Mesendoderm (in vitro differentiated cells): ENCODE measurements at regions not wholly inside any gene's neighbourhood (a gene's known extent, or its start where the extent isn't known, plus 50 kb on each side); places are given as distances from the start of the nearest gene placed in this dataset.

ENCODE experiments used
- DNase-seq: peaks from one replicate; pipeline ENCODE4 v3.0.0; 2013
- H2AK5ac ChIP-seq: 2 replicates; pipeline ENCODE4 v1.6.1; 2013; ENCODE audit warnings: low read length, inconsistent platforms
- H2BK120ac ChIP-seq: 2 replicates; pipeline ENCODE4 v1.6.1; 2013; ENCODE audit warnings: low read depth, mild to moderate bottlenecking, low read length, moderate library complexity, mixed read lengths
- H2BK15ac ChIP-seq: replicated peaks from 2 replicates; pipeline ENCODE4 v1.6.1; 2013; ENCODE audit warnings: low read depth, mild to moderate bottlenecking, moderate library complexity
- H2BK5ac ChIP-seq: 2 replicates; pipeline ENCODE4 v1.6.1; 2013; ENCODE audit warnings: low read length, inconsistent platforms
- H3K18ac ChIP-seq: 2 replicates; pipeline ENCODE4 v1.6.1; 2013; ENCODE audit warnings: mild to moderate bottlenecking, low read length, mixed read lengths
- H3K23ac ChIP-seq: one replicate; pipeline ENCODE4 v1.6.1; 2013; ENCODE audit warnings: low read length
- H3K27ac ChIP-seq: 2 replicates; pipeline ENCODE4 v1.5.1; 2013; ENCODE audit warnings: low read depth, mild to moderate bottlenecking, inconsistent platforms, low read length, moderate library complexity
- H3K27me3 ChIP-seq: 2 replicates; pipeline ENCODE4 v1.6.1; 2013; ENCODE audit warnings: low read length, control low read depth, mild to moderate bottlenecking, inconsistent platforms; ENCODE audit not compliant: insufficient read depth, poor library complexity
- H3K36me3 ChIP-seq: 2 replicates; pipeline ENCODE4 v1.6.1; 2013; ENCODE audit warnings: low read length, inconsistent platforms; ENCODE audit not compliant: control insufficient read depth, insufficient read depth
- H3K4ac ChIP-seq: one replicate; pipeline ENCODE4 v1.6.1; 2013; ENCODE audit warnings: low read depth, mild to moderate bottlenecking, low read length, moderate library complexity
- H3K4me1 ChIP-seq: 2 replicates; pipeline ENCODE4 v1.6.1; 2013; ENCODE audit warnings: low read depth, low read length, inconsistent platforms; ENCODE audit not compliant: control insufficient read depth
- H3K4me2 ChIP-seq: 2 replicates; pipeline ENCODE4 v1.6.1; 2013; ENCODE audit warnings: low read length
- H3K4me3 ChIP-seq: 2 replicates; pipeline ENCODE4 v1.5.1; 2013; ENCODE audit warnings: mild to moderate bottlenecking, low read length
- H3K56ac ChIP-seq: one replicate; pipeline ENCODE4 v1.6.1; 2013; ENCODE audit warnings: low read length
- H3K79me1 ChIP-seq: 2 replicates; pipeline ENCODE4 v1.6.1; 2013; ENCODE audit warnings: low read length, inconsistent platforms
- H3K79me2 ChIP-seq: 2 replicates; pipeline ENCODE4 v1.6.1; 2013; ENCODE audit warnings: mild to moderate bottlenecking, low read length; ENCODE audit not compliant: control insufficient read depth, insufficient read depth
- H3K9ac ChIP-seq: 2 replicates; pipeline ENCODE4 v1.6.1; 2013; ENCODE audit warnings: low read length, inconsistent platforms
- H4K5ac ChIP-seq: one replicate; pipeline ENCODE4 v1.6.1; 2013; ENCODE audit warnings: low read length
- H4K8ac ChIP-seq: one replicate; pipeline ENCODE4 v1.6.1; 2013; ENCODE audit warnings: low read depth, mild to moderate bottlenecking, control low read depth, low read length, moderate library complexity
- WGBS: extraction: QIAGEN DNeasy Blood & Tissue Kit; methylation state at CpG from one replicate; pipeline ENCODE4 v1.1.7; 2013; ENCODE audit warnings: low lambda C conversion rate, missing lambda C conversion rate; ENCODE audit not compliant: insufficient coverage; ENCODE audit errors: extremely low coverage; 5-methylcytosine and 5-hydroxymethylcytosine counted together

DNA sequence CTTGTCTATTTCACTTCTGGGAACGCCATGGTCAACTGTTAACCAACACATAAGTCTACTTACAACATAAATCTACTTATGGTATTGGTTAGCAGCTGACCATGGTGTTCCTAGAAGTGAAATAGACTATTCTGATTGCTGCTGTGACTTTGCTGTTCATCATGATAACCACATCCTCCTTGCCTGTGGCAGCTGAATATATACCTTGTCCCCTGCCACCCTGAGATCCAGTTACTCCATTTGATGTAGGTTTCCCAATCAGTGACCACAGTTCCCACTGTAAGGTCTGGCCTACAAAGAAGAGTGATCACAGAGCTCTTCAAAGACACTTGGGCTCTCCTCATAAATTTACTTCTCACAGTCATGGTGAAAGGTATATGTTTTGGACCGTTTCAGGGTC lies 66.8 kb upstream of the ALDH1A3 start:
- Histone ChIP-seq H2BK120ac (no peak overlapping the region), H3K27me3 (no peaks in the 10 kb centered on the region), H3K56ac (no peak overlapping the region), H3K36me3 (no peaks in the 10 kb centered on the region), H3K4me3 (no peak overlapping the region), H3K4me2 (no peak overlapping the region), H3K79me1 (no peaks in the 10 kb centered on the region), H3K23ac (no peak overlapping the region), H3K9ac (no peak overlapping the region), H3K27ac (no peak overlapping the region), H3K4me1 (no peaks in the 10 kb centered on the region), H2BK15ac (no peak overlapping the region), H4K8ac (no peak overlapping the region), H3K4ac (no peak overlapping the region), H4K5ac (no peak overlapping the region), H3K79me2 (no peaks in the 10 kb centered on the region), H2BK5ac (no peak overlapping the region), H2AK5ac (no peak overlapping the region), H3K18ac (no peak overlapping the region)
- DNase-seq: no peak
- no CpG with 5 or more reads among the region's 2 CpGs for WGBS

DNA sequence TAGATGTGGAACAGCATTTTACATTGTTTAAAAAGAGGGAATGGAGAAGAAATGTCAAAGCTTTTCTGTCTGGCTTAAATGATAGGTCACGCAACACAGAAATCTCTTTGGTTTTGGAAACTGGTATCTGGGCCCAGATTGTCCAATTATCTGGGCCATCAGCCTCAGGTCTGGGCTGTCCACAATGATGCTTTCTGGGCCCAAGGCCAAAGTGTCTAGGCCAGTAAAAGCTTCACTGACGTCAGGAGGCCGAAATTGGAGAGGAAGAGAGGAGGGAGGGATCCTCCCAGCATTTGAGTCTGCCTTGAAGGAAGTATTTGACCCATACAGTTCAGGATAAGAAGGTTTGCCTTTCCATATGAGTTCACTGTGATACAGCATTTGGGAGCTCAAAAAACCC lies 60.7 kb upstream of the ALDH1A3 start:
- WGBS: no CpG with 5 or more reads among the region's 3 CpGs
- no peak overlapping the region for H3K4ac ChIP-seq
- H3K79me1 ChIP-seq: no peaks in the 10 kb centered on the region
- no peak overlapping the region for H3K27ac ChIP-seq
- no peak overlapping the region for H3K56ac ChIP-seq
- no peak overlapping the region for H3K4me3 ChIP-seq
- no peak overlapping the region for H2BK5ac ChIP-seq
- H3K36me3 ChIP-seq: no peaks in the 10 kb centered on the region
- no peaks in the 10 kb centered on the region for H3K4me1 ChIP-seq
- H3K27me3 ChIP-seq: no peaks in the 10 kb centered on the region
- no peak overlapping the region for H2BK120ac ChIP-seq
- H3K23ac ChIP-seq: no peak overlapping the region
- H4K5ac ChIP-seq: no peak overlapping the region
- no peak overlapping the region for H3K9ac ChIP-seq
- no peak for DNase-seq
- H3K18ac ChIP-seq: no peak overlapping the region
- H3K79me2 ChIP-seq: no peaks in the 10 kb centered on the region
- no peak overlapping the region for H2AK5ac ChIP-seq
- no peak overlapping the region for H2BK15ac ChIP-seq
- no peak overlapping the region for H3K4me2 ChIP-seq
- no peak overlapping the region for H4K8ac ChIP-seq

DNA sequence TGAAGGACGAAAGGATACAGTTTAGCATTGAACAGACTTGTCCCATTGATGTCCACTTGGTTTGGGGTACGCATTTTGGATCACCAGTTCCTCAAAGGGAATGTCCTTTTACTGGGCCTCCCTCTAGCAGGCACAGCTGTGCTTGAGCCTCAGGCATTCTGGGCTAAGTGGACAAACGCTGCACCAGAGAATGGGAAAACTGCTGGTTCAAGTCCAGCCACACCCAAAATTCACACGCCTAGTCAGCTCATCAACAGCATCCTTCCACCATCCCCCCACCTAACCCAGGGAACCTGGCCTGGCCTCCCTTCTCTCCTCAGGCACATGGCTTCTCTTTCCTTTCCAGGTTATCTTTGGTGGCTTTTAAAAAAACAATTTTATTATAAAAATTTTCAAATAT lies 59.1 kb upstream of the ALDH1A3 start:
- no CpG with 5 or more reads among the region's 4 CpGs for WGBS
- H3K56ac ChIP-seq: no peak overlapping the region
- H4K8ac ChIP-seq: no peak overlapping the region

DNA sequence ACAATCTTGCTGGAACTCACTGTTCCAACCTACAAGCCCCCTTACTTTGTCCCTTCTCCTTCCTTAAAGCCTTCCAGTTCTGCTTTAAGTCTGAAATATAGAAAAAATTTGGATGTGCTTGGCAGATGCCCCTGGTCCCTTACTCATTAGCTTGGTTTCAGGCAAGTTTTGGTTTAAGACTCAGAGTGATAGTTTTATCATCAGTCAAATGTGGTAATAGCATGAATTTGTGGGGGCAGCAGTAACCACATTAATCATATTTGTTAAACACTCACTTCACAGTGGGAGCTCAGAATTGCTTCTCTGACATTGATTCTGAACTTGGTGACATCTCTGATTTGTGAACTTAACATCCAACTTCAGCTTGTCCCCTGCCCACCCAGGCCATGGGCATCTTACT lies 58.3 kb upstream of the ALDH1A3 start:
- H3K27ac ChIP-seq: no peak overlapping the region
- H2BK5ac ChIP-seq: no peak overlapping the region
- no peak overlapping the region for H2AK5ac ChIP-seq
- H3K4me1 ChIP-seq: no peaks in the 10 kb centered on the region
- H4K8ac ChIP-seq: no peak overlapping the region
- no peaks in the 10 kb centered on the region for H3K79me1 ChIP-seq
- no peak overlapping the region for H3K56ac ChIP-seq
- H3K23ac ChIP-seq: no peak overlapping the region
- H3K9ac ChIP-seq: no peak overlapping the region
- no peak overlapping the region for H3K4ac ChIP-seq
- no peaks in the 10 kb centered on the region for H3K79me2 ChIP-seq
- H2BK15ac ChIP-seq: no peak overlapping the region
- no peak overlapping the region for H2BK120ac ChIP-seq
- H3K4me3 ChIP-seq: no peak overlapping the region
- H3K18ac ChIP-seq: no peak overlapping the region
- no peaks in the 10 kb centered on the region for H3K27me3 ChIP-seq
- H3K4me2 ChIP-seq: no peak overlapping the region
- H4K5ac ChIP-seq: no peak overlapping the region
- H3K36me3 ChIP-seq: no peaks in the 10 kb centered on the region
- no peak for DNase-seq

More for the DNA sequence above, 59.1 kb upstream of the ALDH1A3 start:
- no peaks in the 10 kb centered on the region for H3K79me1 ChIP-seq
- no peak overlapping the region for H3K4me3 ChIP-seq
- no peak overlapping the region for H3K4me2 ChIP-seq
- no peak overlapping the region for H2BK120ac ChIP-seq
- H3K18ac ChIP-seq: no peak overlapping the region
- H2BK5ac ChIP-seq: no peak overlapping the region
- no peaks in the 10 kb centered on the region for H3K27me3 ChIP-seq
- H2BK15ac ChIP-seq: no peak overlapping the region
- H2AK5ac ChIP-seq: no peak overlapping the region
- no peaks in the 10 kb centered on the region for H3K79me2 ChIP-seq
- H3K4me1 ChIP-seq: no peaks in the 10 kb centered on the region
- no peak overlapping the region for H3K9ac ChIP-seq
- no peak for DNase-seq
- H3K23ac ChIP-seq: no peak overlapping the region
- H3K4ac ChIP-seq: no peak overlapping the region
- H3K36me3 ChIP-seq: no peaks in the 10 kb centered on the region
- H4K5ac ChIP-seq: no peak overlapping the region
- H3K27ac ChIP-seq: no peak overlapping the region

DNA sequence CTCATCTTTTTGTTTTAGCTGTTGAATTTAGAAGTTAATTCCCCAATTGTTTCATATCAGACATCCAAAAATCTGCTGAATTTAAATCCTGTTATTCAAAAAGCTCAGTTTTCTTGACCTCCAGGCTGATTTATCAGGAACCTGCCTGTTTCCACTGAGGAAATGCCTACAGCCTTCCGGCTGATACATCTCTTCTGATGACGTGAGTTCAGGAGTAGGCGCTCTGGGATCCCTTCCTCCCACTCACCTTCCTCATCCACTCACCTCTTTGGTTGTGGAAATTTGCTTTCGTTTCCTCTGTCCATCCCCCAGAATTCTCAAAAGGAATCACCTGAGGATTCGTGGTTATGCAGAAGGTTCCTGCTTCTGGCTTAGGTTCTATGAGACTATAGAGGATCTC lies 55.4 kb upstream of the ALDH1A3 start:
- no peak overlapping the region for H3K4ac ChIP-seq
- H4K8ac ChIP-seq: no peak overlapping the region
- WGBS: no CpG with 5 or more reads among the region's 5 CpGs
- H3K4me2 ChIP-seq: no peak overlapping the region
- H3K79me1 ChIP-seq: no peaks in the 10 kb centered on the region
- H3K36me3 ChIP-seq: no peaks in the 10 kb centered on the region
- no peak overlapping the region for H3K18ac ChIP-seq
- H4K5ac ChIP-seq: no peak overlapping the region
- no peak overlapping the region for H3K4me3 ChIP-seq
- no peaks in the 10 kb centered on the region for H3K4me1 ChIP-seq
- H2AK5ac ChIP-seq: no peak overlapping the region
- H3K27me3 ChIP-seq: no peaks in the 10 kb centered on the region
- no peak for DNase-seq
- no peaks in the 10 kb centered on the region for H3K79me2 ChIP-seq
- no peak overlapping the region for H3K23ac ChIP-seq
- no peak overlapping the region for H2BK15ac ChIP-seq
- no peak overlapping the region for H2BK5ac ChIP-seq
- H3K9ac ChIP-seq: no peak overlapping the region
- H3K56ac ChIP-seq: no peak overlapping the region
- no peak overlapping the region for H3K27ac ChIP-seq
- no peak overlapping the region for H2BK120ac ChIP-seq

DNA sequence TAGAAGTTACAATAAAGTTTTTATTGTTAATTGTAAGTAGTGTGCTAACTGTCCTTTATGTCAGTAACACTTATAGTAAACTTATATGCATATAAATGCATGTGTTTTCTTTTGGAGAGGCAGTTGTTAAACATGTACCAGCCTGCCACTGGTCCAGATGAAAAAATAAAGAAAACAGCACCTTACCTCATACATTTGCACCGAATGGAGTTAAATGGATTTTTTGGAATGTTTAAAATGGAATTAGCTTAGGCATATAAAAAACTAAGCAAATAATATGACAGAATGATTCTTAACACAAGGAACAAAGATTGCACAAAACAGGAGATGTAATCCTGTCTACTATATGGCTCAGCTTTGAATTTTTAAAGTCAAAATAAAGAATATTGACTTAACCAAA lies 50.2 kb upstream of the ALDH1A3 start:
- Histone ChIP-seq H3K79me2 (no peaks in the 10 kb centered on the region), H2AK5ac (no peak overlapping the region), H3K4me1 (no peaks in the 10 kb centered on the region), H3K18ac (no peak overlapping the region), H2BK5ac (no peak overlapping the region), H3K36me3 (no peaks in the 10 kb centered on the region), H3K4ac (no peak overlapping the region), H4K5ac (no peak overlapping the region), H3K9ac (no peak overlapping the region), H3K27me3 (no peaks in the 10 kb centered on the region), H3K79me1 (no peaks in the 10 kb centered on the region), H3K27ac (no peak overlapping the region), H3K56ac (no peak overlapping the region), H3K23ac (no peak overlapping the region), H4K8ac (no peak overlapping the region), H3K4me3 (no peak overlapping the region), H3K4me2 (no peak overlapping the region), H2BK15ac (no peak overlapping the region), H2BK120ac (no peak overlapping the region)
- no peak for DNase-seq
- WGBS: no CpG with 5 or more reads among the region's 1 CpG
